ENCODE measurements at regions not wholly inside any gene's neighbourhood (a gene's known extent, or its start where the extent isn't known, plus 50 kb on each side); places are given as distances from the start of the nearest gene placed in this dataset.

GRCh38 chr2:6442252-6442985, 423.3 kb downstream of the CMPK2 start:
- TF ChIP-seq CTCF (IDR thresholded peaks at IDR 0.05; ENCODE audit: borderline replicate concordance, extremely low read depth, low read length, poor library complexity, severe bottlenecking) (no peak), EZH2 (IDR thresholded peaks at IDR 0.05; ENCODE audit: borderline replicate concordance, low read depth, low read length, severe bottlenecking) (no peak)
